Nephron progenitor cell (in vitro differentiated cells): ENCODE measurements at regions not wholly inside any gene's neighbourhood (a gene's known extent, or its start where the extent isn't known, plus 50 kb on each side); places are given as distances from the start of the nearest gene placed in this dataset.

Source experiments
- DNase-seq: peaks from one replicate; pipeline ENCODE4 v3.0.0; 2021
- H3K27ac Mint-ChIP-seq: 2 replicates; pipeline ENCODE4 v1.8.0; 2021; ENCODE audit warnings: mild to moderate bottlenecking, moderate library complexity, mixed read lengths
- H3K27me3 Mint-ChIP-seq: 2 replicates; pipeline ENCODE4 v1.8.0; 2021; ENCODE audit warnings: mild to moderate bottlenecking, low read depth, mixed read lengths; ENCODE audit not compliant: poor library complexity
- H3K36me3 Mint-ChIP-seq: 2 replicates; pipeline ENCODE4 v1.8.0; 2021; ENCODE audit warnings: low read depth, mixed read lengths
- H3K4me1 Mint-ChIP-seq: 2 replicates; pipeline ENCODE4 v1.8.0; 2021; ENCODE audit warnings: mixed read lengths
- H3K4me3 Mint-ChIP-seq: 2 replicates; pipeline ENCODE4 v1.8.0; 2021; ENCODE audit warnings: mild to moderate bottlenecking, moderate library complexity, mixed read lengths
- H3K9me3 Mint-ChIP-seq: 2 replicates; pipeline ENCODE4 v1.8.0; 2021; ENCODE audit warnings: mild to moderate bottlenecking, moderate library complexity, mixed read lengths
- TF ChIP-seq, protein P1 (sequence below): fragments of 200-600 bp; sonication (generic); IDR thresholded peaks from 2 replicates; pipeline ENCODE4 v1.5.0; 2021; ENCODE audit warnings: antibody characterized with exemption

DNA sequence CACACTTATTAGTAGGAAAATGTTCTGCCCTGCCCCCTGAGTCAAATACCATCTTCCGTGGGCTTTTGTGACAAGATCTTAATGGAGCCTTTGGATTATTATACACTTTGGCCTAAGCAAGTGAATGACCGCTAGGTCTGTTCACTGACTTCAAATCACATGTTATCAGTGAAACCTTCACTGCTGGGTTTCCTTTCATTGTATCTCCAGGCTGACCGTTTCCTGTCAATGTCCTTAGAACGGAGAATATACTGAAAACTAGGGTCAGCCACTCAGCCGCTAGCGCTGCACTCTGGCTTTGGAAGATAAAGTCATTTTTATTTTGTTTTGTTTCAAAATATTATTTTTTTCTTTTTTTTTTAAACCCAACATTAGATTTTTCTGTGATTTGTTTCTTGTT lies 107.0 kb upstream of the TLL1 start:
- H3K4me1 Mint-ChIP-seq, result no peaks in the 10 kb centered on the region
- no peaks in the 10 kb centered on the region for H3K36me3 Mint-ChIP-seq
- H3K9me3 Mint-ChIP-seq, result no peaks in the 10 kb centered on the region
- no peak overlapping the region for H3K27ac Mint-ChIP-seq
- TF ChIP-seq, protein P1, sequence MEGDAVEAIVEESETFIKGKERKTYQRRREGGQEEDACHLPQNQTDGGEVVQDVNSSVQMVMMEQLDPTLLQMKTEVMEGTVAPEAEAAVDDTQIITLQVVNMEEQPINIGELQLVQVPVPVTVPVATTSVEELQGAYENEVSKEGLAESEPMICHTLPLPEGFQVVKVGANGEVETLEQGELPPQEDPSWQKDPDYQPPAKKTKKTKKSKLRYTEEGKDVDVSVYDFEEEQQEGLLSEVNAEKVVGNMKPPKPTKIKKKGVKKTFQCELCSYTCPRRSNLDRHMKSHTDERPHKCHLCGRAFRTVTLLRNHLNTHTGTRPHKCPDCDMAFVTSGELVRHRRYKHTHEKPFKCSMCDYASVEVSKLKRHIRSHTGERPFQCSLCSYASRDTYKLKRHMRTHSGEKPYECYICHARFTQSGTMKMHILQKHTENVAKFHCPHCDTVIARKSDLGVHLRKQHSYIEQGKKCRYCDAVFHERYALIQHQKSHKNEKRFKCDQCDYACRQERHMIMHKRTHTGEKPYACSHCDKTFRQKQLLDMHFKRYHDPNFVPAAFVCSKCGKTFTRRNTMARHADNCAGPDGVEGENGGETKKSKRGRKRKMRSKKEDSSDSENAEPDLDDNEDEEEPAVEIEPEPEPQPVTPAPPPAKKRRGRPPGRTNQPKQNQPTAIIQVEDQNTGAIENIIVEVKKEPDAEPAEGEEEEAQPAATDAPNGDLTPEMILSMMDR, result no peak
- H3K27me3 Mint-ChIP-seq, result no peaks in the 10 kb centered on the region
- no peak overlapping the region for H3K4me3 Mint-ChIP-seq
- no peak for DNase-seq

DNA sequence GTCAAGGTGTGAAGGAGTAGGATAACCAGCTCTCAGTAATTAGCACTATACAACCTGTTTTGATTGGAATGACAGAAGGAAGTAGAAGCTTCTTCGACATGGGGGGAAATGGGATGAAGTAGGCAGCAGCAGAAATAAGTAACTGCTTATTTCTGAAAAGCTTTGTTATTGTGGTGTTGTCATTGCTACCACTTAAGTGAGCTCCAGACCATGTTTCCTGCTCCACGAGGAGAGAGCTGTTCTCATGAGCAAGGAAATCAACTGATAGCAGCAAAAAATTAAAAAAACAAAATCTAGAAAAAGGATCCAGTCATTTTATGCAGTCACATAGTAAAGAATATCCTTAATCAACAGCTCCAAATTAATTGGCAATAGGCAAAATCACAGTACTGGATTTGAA lies 106.1 kb upstream of the TLL1 start:
- TF ChIP-seq, protein P1, result no peak
- Mint-ChIP-seq H3K9me3 (no peaks in the 10 kb centered on the region), H3K27ac (no peak overlapping the region), H3K27me3 (no peaks in the 10 kb centered on the region), H3K4me1 (no peaks in the 10 kb centered on the region), H3K36me3 (no peaks in the 10 kb centered on the region), H3K4me3 (no peak overlapping the region)
- DNase-seq, result no peak

DNA sequence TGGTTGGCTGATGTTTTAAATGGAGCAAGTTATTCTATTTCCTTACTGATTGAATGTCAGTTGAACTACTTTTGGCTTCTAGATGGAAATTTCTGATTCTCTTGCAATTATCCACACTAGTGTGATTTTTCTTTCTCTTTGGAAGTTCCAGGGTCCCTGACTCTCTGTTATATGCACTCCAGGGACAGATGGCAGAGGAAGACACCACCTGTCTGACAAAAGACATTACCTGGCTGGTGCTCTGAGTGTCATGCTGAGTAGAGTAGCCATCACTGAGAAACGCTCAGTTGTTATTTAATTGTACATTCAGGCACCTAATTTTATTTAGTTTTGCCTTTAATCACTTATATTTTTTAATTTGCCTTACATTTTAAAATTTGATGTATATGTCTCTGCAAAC lies 105.4 kb upstream of the TLL1 start:
- TF ChIP-seq, protein P1, result no peak
- Mint-ChIP-seq H3K4me3 (no peak overlapping the region), H3K36me3 (no peaks in the 10 kb centered on the region), H3K9me3 (no peaks in the 10 kb centered on the region), H3K27me3 (no peaks in the 10 kb centered on the region), H3K27ac (no peak overlapping the region), H3K4me1 (no peaks in the 10 kb centered on the region)
- DNase-seq, result no peak

DNA sequence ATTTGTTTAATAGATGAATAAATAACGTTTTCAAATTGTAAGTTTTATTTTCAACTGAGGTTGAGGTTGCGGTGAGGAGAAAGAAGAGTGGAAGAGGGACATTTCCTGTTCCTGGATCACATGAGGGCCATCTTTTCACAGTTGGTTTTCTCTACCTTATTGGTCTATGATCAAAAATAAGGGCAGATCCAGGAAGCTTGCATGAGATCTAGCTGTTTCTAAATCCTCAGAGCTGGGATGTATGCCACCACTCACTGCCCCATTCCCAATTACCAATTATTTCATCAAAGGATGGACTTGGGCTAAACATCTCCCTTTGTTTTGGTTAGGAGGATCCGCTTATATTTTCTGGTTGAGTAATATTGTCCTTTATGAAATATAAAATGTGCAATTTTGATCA lies 104.8 kb upstream of the TLL1 start:
- no peak overlapping the region for H3K27ac Mint-ChIP-seq
- H3K4me3 Mint-ChIP-seq, result no peak overlapping the region
- TF ChIP-seq, protein P1, result no peak
- no peaks in the 10 kb centered on the region for H3K36me3 Mint-ChIP-seq
- no peaks in the 10 kb centered on the region for H3K4me1 Mint-ChIP-seq
- no peaks in the 10 kb centered on the region for H3K27me3 Mint-ChIP-seq
- H3K9me3 Mint-ChIP-seq, result no peaks in the 10 kb centered on the region
- no peak for DNase-seq

DNA sequence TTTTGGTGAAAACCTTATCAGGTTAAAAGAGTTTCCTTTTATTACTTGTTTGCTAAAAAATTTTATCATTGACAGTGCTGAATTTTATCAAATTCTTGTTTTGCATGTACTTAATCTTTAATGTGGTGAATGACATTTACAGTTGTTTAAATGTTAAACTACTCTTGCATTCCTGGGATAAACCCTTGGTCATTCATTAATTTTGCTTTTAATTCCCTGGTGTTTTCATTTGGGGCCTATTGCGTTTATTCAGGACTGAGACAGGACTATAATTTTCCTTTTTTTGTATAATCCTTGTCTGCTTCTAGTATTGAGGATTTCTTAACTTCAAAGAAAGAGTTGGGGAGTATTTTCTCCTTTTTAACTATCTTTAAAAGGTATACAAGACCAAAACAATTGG lies 98.7 kb upstream of the TLL1 start:
- H3K36me3 Mint-ChIP-seq, result no peaks in the 10 kb centered on the region
- TF ChIP-seq, protein P1, result no peak
- DNase-seq, result no peak
- H3K4me1 Mint-ChIP-seq, result no peaks in the 10 kb centered on the region
- H3K27me3 Mint-ChIP-seq, result no peaks in the 10 kb centered on the region
- H3K27ac Mint-ChIP-seq, result no peak overlapping the region
- no peak overlapping the region for H3K4me3 Mint-ChIP-seq
- no peaks in the 10 kb centered on the region for H3K9me3 Mint-ChIP-seq

DNA sequence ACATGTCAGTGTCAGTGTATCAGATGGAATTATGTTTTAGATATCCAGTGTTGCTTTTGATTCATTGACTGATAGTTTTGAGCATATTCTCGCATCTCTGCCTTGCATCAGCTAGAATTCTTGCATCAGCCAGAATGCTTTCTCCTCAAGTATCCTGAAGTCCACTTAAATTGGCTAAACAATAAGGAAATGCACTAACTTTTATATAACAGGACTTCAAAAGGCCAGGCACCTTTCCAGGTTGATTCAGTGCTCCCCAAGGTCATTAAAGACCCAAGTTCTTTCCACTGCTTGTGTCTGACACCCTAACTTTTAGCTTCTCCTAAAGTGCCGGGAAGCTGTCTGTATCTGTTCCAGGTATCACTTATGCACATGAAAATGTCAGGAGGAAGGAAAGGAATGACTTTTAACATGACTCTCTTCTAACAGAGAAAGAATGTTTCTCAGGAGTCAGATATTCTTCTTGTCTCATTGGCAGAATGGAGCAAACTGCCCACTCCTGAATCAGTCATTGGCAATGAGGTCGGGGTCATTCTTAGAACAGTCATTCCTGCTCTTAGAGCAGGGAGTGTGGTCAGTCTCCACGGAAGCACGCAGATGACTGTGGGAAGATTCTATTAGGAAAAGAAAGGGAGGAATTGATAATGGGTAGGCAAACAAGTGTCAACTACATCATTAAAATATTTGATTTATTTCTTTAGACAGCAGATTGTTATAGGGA lies 92.9 kb upstream of the TLL1 start:
- Mint-ChIP-seq H3K27ac (peak overlapping the region; percentile 8), H3K4me1 (no peaks in the 10 kb centered on the region), H3K36me3 (no peaks in the 10 kb centered on the region), H3K27me3 (peaks cover 2% of the 10 kb centered on the region), H3K9me3 (no peaks in the 10 kb centered on the region), H3K4me3 (no peak overlapping the region)
- TF ChIP-seq, protein P1, result no peak
- DNase-seq, result no peak
